ENCODE measurements at regions not wholly inside any gene's neighbourhood (a gene's known extent, or its start where the extent isn't known, plus 50 kb on each side); places are given as distances from the start of the nearest gene placed in this dataset.

- Histone ChIP-seq H3K9ac (ENCODE audit: low read length) (no peak overlapping the region), H4K20me1 (ENCODE audit: insufficient read depth) (no peaks in the 10 kb centered on the region), H2AFZ (ENCODE audit: low read depth, low read length) (no peak overlapping the region), H3K27me3 (ENCODE audit: insufficient read depth, low read depth, low read length) (no peaks in the 10 kb centered on the region), H3K9me3 (ENCODE audit: low read length) (no peaks in the 10 kb centered on the region), H3K36me3 (ENCODE audit: insufficient read depth, low read length) (no peaks in the 10 kb centered on the region), H3K4me3 (ENCODE audit: low read length) (no peak overlapping the region), H3F3A (ENCODE audit: insufficient read depth, low read length, poor library complexity, severe bottlenecking) (no peaks in the 10 kb centered on the region), H3K4me2 (ENCODE audit: low read length) (no peak overlapping the region), H3K9me2 (ENCODE audit: insufficient read depth, low read length) (no peaks in the 10 kb centered on the region), H3K27ac (ENCODE audit: low read length) (no peak overlapping the region), H3K79me2 (replicated peaks; ENCODE audit: insufficient read depth, low read length) (no peaks in the 10 kb centered on the region)
- TF ChIP-seq REST (IDR thresholded peaks at IDR 0.05; ENCODE audit: borderline replicate concordance) (no peak), MXI1 (conservative IDR thresholded peaks at IDR 0.05; ENCODE audit: poor library complexity, severe bottlenecking) (no peak), EZH2 (IDR thresholded peaks at IDR 0.05; ENCODE audit: borderline replicate concordance, insufficient read depth, low read length, poor library complexity, severe bottlenecking) (no peak), RAD21 (conservative IDR thresholded peaks at IDR 0.05) (no peak), POLR2AphosphoS5 (IDR thresholded peaks at IDR 0.05) (no peak), CTCF (IDR thresholded peaks at IDR 0.05; ENCODE audit: poor library complexity, severe bottlenecking) (no peak), SMC3 (conservative IDR thresholded peaks at IDR 0.05; ENCODE audit: poor library complexity) (no peak), TAF1 (IDR thresholded peaks at IDR 0.05; ENCODE audit: low read depth) (no peak), EP300 (conservative IDR thresholded peaks at IDR 0.05; ENCODE audit: poor library complexity, severe bottlenecking) (no peak)
Measured at GRCh38 chr1:30452925-30453324, 270.5 kb downstream of the MATN1 start.

GRCh38 chr1:30452170-30452569 lies 271.2 kb downstream of the MATN1 start:
- Histone ChIP-seq H3K9ac (ENCODE audit: low read length) (no peak overlapping the region), H3F3A (ENCODE audit: insufficient read depth, low read length, poor library complexity, severe bottlenecking) (no peaks in the 10 kb centered on the region), H3K9me2 (ENCODE audit: insufficient read depth, low read length) (no peaks in the 10 kb centered on the region), H3K36me3 (ENCODE audit: insufficient read depth, low read length) (no peaks in the 10 kb centered on the region), H3K4me2 (ENCODE audit: low read length) (no peak overlapping the region), H3K27me3 (ENCODE audit: insufficient read depth, low read depth, low read length) (no peaks in the 10 kb centered on the region), H3K9me3 (ENCODE audit: low read length) (no peaks in the 10 kb centered on the region), H3K79me2 (replicated peaks; ENCODE audit: insufficient read depth, low read length) (no peaks in the 10 kb centered on the region), H2AFZ (ENCODE audit: low read depth, low read length) (no peak overlapping the region), H3K4me3 (ENCODE audit: low read length) (no peak overlapping the region), H3K27ac (ENCODE audit: low read length) (no peak overlapping the region), H4K20me1 (ENCODE audit: insufficient read depth) (no peaks in the 10 kb centered on the region)
- TF ChIP-seq REST (IDR thresholded peaks at IDR 0.05; ENCODE audit: borderline replicate concordance): no peak
- no peak for TF ChIP-seq EP300 (conservative IDR thresholded peaks at IDR 0.05; ENCODE audit: poor library complexity, severe bottlenecking)
- TF ChIP-seq EZH2 (IDR thresholded peaks at IDR 0.05; ENCODE audit: borderline replicate concordance, insufficient read depth, low read length, poor library complexity, severe bottlenecking): no peak
- TF ChIP-seq TAF1 (IDR thresholded peaks at IDR 0.05; ENCODE audit: low read depth): no peak
- TF ChIP-seq RAD21 (conservative IDR thresholded peaks at IDR 0.05): no peak
- no peak for TF ChIP-seq SMC3 (conservative IDR thresholded peaks at IDR 0.05; ENCODE audit: poor library complexity)
- no peak for TF ChIP-seq MXI1 (conservative IDR thresholded peaks at IDR 0.05; ENCODE audit: poor library complexity, severe bottlenecking)
- no peak for TF ChIP-seq POLR2AphosphoS5 (IDR thresholded peaks at IDR 0.05)
- no peak for TF ChIP-seq CTCF (IDR thresholded peaks at IDR 0.05; ENCODE audit: poor library complexity, severe bottlenecking)

Measured in neural cell (in vitro differentiated cells).